OCI-LY3 (cell line): ENCODE measurements at regions not wholly inside any gene's neighbourhood (a gene's known extent, or its start where the extent isn't known, plus 50 kb on each side); places are given as distances from the start of the nearest gene placed in this dataset.

Experiments
- H2AFZ ChIP-seq: fragments of 200-600, 300-600 bp; shearing (Covaris generic); 2 replicates; pipeline ENCODE4 v1.6.0; 2014; ENCODE audit warnings: antibody characterized with exemption, low read depth, low read length
- H3K27ac ChIP-seq: fragments of 200-600, 300-600 bp; sonication (generic); 2 replicates; pipeline ENCODE4 v1.5.1; 2014; ENCODE audit warnings: mild to moderate bottlenecking, low read length, moderate library complexity, mixed read lengths
- H3K27me3 ChIP-seq: fragments of 200-600, 300-600 bp; sonication (generic); 2 replicates; pipeline ENCODE4 v1.6.1; 2014; ENCODE audit warnings: low read depth, low read length, mixed read lengths
- H3K36me3 ChIP-seq: fragments of 200-600, 300-600 bp; sonication (generic); replicated peaks from 2 replicates; pipeline ENCODE3; 2014; ENCODE audit warnings: low read depth, low read length, mixed read lengths
- H3K4me1 ChIP-seq: fragments of 300-600, 200-600 bp; sonication (generic); 2 replicates; pipeline ENCODE4 v1.6.1; 2014; ENCODE audit warnings: low read length, mixed read lengths
- H3K4me2 ChIP-seq: fragments of 200-600, 300-600 bp; sonication (generic); 2 replicates; pipeline ENCODE4 v1.6.1; 2014; ENCODE audit warnings: low read length, mixed read lengths
- H3K4me3 ChIP-seq: fragments of 300-600, 200-600 bp; sonication (generic); 2 replicates; pipeline ENCODE4 v1.5.1; 2014; ENCODE audit warnings: antibody characterized with exemption, mild to moderate bottlenecking, low read length, moderate library complexity
- H3K79me2 ChIP-seq: fragments of 300-600, 200-600 bp; shearing (Covaris generic); 2 replicates; pipeline ENCODE4 v1.6.1; 2014; ENCODE audit warnings: mild to moderate bottlenecking, low read length, mixed read lengths
- H3K9ac ChIP-seq: fragments of 300-600, 200-600 bp; shearing (Covaris generic); 2 replicates; pipeline ENCODE4 v1.6.0; 2014; ENCODE audit warnings: mild to moderate bottlenecking, low read length, moderate library complexity
- H3K9me3 ChIP-seq: fragments of 200-600, 300-600 bp; shearing (Covaris generic); 2 replicates; pipeline ENCODE4 v1.6.1; 2014; ENCODE audit warnings: low read length, mixed read lengths; ENCODE audit not compliant: insufficient read depth
- H4K20me1 ChIP-seq: fragments of 200-600, 300-600 bp; sonication (generic); 2 replicates; pipeline ENCODE4 v1.6.1; 2016; ENCODE audit warnings: low read length, mixed read lengths; ENCODE audit not compliant: insufficient read depth
- EZH2phosphoT487 ChIP-seq: fragments of 200-600 bp; shearing (Covaris generic); IDR thresholded peaks from 2 replicates; pipeline ENCODE4 v1.6.1; 2018; ENCODE audit warnings: antibody characterized with exemption, mixed run types, low read depth
- TF ChIP-seq, protein P1 (sequence below): fragments of 200-600, 300-600 bp; sonication (generic); IDR thresholded peaks from 2 replicates; pipeline ENCODE4 v1.5.1; 2014; ENCODE audit warnings: antibody characterized with exemption, low read length, low read depth

DNA sequence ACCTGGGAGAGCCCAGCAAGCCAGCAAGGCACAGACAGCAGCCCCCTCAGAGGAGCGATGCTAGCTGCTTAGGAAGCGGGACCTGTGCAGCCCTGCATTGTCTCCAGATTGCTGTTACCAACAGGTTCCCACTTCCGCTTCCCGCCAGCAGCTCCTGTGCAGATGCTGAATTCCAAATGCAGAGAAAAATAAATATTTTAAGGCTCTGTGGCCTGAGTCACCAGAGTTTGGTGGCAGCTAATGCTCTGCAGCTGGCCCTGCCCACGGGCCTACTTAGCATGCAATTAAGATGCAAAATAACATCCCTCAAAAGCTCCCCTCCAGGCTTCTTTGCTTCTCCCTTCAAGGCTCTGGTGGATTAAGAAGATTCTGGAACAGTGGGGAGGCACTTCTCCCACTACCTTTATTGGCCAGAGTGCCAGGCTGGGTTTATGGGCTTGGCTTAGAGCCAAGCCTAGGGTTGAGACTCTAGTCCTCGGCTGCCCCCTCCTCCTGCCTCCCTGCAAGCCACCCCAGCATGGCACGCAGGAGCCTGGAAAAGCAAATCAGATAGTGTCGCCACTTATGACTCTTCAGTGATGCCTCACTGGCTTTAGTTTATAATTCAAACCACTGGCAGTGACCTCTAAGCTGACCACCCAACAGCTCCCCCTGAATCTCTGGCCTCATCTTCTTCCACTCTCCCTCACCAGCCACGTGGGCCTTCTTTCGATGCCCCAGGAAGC lies 207.1 kb upstream of the ZC3H12A start:
- H3K9ac ChIP-seq: no peak overlapping the region
- TF ChIP-seq EZH2phosphoT487: no peak
- TF ChIP-seq, protein P1, sequence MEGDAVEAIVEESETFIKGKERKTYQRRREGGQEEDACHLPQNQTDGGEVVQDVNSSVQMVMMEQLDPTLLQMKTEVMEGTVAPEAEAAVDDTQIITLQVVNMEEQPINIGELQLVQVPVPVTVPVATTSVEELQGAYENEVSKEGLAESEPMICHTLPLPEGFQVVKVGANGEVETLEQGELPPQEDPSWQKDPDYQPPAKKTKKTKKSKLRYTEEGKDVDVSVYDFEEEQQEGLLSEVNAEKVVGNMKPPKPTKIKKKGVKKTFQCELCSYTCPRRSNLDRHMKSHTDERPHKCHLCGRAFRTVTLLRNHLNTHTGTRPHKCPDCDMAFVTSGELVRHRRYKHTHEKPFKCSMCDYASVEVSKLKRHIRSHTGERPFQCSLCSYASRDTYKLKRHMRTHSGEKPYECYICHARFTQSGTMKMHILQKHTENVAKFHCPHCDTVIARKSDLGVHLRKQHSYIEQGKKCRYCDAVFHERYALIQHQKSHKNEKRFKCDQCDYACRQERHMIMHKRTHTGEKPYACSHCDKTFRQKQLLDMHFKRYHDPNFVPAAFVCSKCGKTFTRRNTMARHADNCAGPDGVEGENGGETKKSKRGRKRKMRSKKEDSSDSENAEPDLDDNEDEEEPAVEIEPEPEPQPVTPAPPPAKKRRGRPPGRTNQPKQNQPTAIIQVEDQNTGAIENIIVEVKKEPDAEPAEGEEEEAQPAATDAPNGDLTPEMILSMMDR: no peak
- no peaks in the 10 kb centered on the region for H3K9me3 ChIP-seq
- no peak overlapping the region for H2AFZ ChIP-seq
- no peaks in the 10 kb centered on the region for H3K27me3 ChIP-seq
- no peak overlapping the region for H3K27ac ChIP-seq
- peak overlapping the region; percentile 37; the same call in 1 of the 2 replicates for H3K4me2 ChIP-seq
- peaks cover 20% of the 10 kb centered on the region for H3K4me1 ChIP-seq
- H3K79me2 ChIP-seq: no peaks in the 10 kb centered on the region
- H3K36me3 ChIP-seq: no peaks in the 10 kb centered on the region
- H4K20me1 ChIP-seq: no peaks in the 10 kb centered on the region
- H3K4me3 ChIP-seq: no peak overlapping the region

DNA sequence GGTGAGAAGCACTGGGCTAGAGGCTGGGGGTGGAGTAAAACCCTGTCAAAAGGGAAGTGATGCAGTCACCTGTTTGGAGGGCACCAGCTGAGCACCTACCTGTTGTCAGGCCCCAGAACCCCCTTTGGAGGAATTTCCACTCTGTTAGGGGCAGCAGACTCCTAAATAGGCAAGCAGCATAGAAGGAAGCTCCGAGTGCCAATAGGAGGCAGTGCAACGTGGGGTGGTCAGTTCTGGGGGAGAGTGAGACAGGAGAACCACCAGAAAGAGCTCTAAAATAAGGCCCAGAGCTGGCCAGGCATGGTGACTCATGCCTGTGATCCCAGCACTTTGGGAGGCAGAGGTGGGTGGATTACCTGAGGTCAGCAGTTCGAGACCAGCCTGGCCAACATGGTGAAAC lies 203.7 kb upstream of the ZC3H12A start:
- Histone ChIP-seq H3K4me2 (no peak overlapping the region), H2AFZ (no peak overlapping the region), H3K4me1 (peaks cover 19% of the 10 kb centered on the region), H3K4me3 (no peak overlapping the region), H3K9ac (no peak overlapping the region), H3K27ac (no peak overlapping the region), H3K9me3 (no peaks in the 10 kb centered on the region), H3K79me2 (no peaks in the 10 kb centered on the region), H3K36me3 (no peaks in the 10 kb centered on the region), H4K20me1 (no peaks in the 10 kb centered on the region), H3K27me3 (no peaks in the 10 kb centered on the region)
- TF ChIP-seq EZH2phosphoT487: no peak
- TF ChIP-seq, protein P1: no peak

DNA sequence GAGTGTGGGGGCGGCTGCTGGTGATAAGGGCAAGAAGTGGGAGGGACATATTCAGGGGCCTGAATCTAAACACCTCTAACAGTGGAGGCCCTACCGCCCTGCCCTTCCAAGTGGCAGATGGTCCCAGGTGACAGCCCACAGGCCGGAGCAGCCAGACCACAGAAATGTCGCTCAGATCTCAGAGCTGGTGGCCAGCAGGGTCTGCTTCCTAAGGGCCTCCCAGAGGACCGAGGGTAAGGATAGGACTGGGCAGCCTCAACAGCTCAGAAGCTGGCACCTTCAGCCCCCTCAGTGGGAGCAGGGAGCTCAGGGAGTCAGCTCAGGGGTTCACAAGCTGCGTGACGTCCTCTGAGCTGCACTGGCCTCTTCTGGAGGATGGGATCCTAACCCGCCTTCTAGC lies 201.8 kb upstream of the ZC3H12A start:
- no peak overlapping the region for H3K4me3 ChIP-seq
- no peaks in the 10 kb centered on the region for H3K27me3 ChIP-seq
- H3K4me1 ChIP-seq: no peaks in the 10 kb centered on the region; the same call in 1 of the 2 replicates
- H3K27ac ChIP-seq: no peak overlapping the region
- H2AFZ ChIP-seq: no peak overlapping the region
- no peaks in the 10 kb centered on the region for H3K79me2 ChIP-seq
- H3K36me3 ChIP-seq: no peaks in the 10 kb centered on the region
- H3K9me3 ChIP-seq: no peaks in the 10 kb centered on the region
- no peak overlapping the region for H3K4me2 ChIP-seq
- TF ChIP-seq, protein P1: no peak
- TF ChIP-seq EZH2phosphoT487: no peak
- no peaks in the 10 kb centered on the region for H4K20me1 ChIP-seq
- no peak overlapping the region for H3K9ac ChIP-seq

DNA sequence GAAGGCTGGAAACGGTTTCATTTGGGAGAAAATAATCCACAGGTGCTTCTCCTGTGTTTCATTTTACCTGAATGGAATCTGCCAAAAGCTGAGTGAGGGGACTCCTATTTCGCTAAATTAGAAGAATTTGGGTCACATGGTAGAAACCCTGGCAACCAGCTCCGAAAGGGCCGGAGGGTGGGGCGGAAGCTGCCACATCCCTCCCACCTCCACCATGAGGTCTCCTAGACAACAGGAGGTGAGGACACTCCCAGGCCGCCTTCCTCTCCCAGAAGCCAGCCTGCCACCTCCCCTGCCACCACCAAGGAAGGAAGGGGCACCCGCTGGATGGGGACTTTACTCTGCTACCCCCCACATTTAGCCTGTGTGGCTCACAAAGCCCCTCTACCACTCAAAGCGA lies 199.9 kb upstream of the ZC3H12A start:
- no peaks in the 10 kb centered on the region for H3K27me3 ChIP-seq
- no peak overlapping the region for H3K27ac ChIP-seq
- TF ChIP-seq, protein P1: no peak
- TF ChIP-seq EZH2phosphoT487: no peak
- H3K4me2 ChIP-seq: no peak overlapping the region
- no peaks in the 10 kb centered on the region for H3K36me3 ChIP-seq
- no peak overlapping the region for H3K4me3 ChIP-seq
- no peaks in the 10 kb centered on the region for H3K79me2 ChIP-seq
- H2AFZ ChIP-seq: no peak overlapping the region
- no peaks in the 10 kb centered on the region for H3K4me1 ChIP-seq
- no peaks in the 10 kb centered on the region for H4K20me1 ChIP-seq
- no peak overlapping the region for H3K9ac ChIP-seq
- H3K9me3 ChIP-seq: no peaks in the 10 kb centered on the region
